ENCODE measurements at regions not wholly inside any gene's neighbourhood (a gene's known extent, or its start where the extent isn't known, plus 50 kb on each side); places are given as distances from the start of the nearest gene placed in this dataset.

- Histone ChIP-seq H3K4me3 (ENCODE audit: low read depth, low read length) (no peak overlapping the region), H3K27ac (ENCODE audit: low read depth, low read length) (no peak overlapping the region), H3K27me3 (ENCODE audit: control insufficient read depth, insufficient read depth, low read length) (no peaks in the 10 kb centered on the region), H3K9me3 (ENCODE audit: control insufficient read depth, insufficient read depth, low read length) (0 out of 2 replicates have a peak, but pooled peaks cover 2% of the 10 kb centered on the region)
- POLR2A ChIA-PET, result no interaction called here
- CTCF ChIA-PET, result no interaction called here
- DNase-seq (ENCODE audit: low read depth, low spot score), result no peak
- TF ChIP-seq, protein P1, sequence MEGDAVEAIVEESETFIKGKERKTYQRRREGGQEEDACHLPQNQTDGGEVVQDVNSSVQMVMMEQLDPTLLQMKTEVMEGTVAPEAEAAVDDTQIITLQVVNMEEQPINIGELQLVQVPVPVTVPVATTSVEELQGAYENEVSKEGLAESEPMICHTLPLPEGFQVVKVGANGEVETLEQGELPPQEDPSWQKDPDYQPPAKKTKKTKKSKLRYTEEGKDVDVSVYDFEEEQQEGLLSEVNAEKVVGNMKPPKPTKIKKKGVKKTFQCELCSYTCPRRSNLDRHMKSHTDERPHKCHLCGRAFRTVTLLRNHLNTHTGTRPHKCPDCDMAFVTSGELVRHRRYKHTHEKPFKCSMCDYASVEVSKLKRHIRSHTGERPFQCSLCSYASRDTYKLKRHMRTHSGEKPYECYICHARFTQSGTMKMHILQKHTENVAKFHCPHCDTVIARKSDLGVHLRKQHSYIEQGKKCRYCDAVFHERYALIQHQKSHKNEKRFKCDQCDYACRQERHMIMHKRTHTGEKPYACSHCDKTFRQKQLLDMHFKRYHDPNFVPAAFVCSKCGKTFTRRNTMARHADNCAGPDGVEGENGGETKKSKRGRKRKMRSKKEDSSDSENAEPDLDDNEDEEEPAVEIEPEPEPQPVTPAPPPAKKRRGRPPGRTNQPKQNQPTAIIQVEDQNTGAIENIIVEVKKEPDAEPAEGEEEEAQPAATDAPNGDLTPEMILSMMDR (IDR thresholded peaks at IDR 0.05; ENCODE audit: low read depth, low read length), result no peak
Measured at GRCh38 chr4:65805936-65806335, 135.6 kb upstream of the EPHA5 start.

DNA sequence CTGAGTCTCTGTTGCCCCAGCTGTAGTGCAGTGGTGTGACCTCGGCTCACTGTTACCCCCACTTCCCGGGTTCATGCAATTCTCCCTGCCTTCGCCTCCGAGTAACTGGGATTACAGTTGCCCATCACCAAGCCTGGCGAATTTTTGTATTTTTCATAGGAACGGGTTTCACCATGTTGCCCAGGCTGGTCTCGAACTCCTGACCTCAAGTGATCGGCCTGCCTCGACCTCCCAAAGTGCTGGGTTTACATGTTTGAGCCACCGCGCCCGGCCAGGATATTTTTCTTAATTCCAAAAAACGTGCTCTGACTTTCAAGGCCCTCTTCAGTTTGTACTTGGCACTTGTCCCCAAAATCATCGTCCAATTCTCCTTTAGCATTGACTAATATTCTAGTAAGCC lies 129.2 kb upstream of the EPHA5 start:
- Histone ChIP-seq H3K4me3 (ENCODE audit: low read depth, low read length) (no peak overlapping the region), H3K27ac (ENCODE audit: low read depth, low read length) (no peak overlapping the region), H3K9me3 (ENCODE audit: control insufficient read depth, insufficient read depth, low read length) (no peaks in the 10 kb centered on the region), H3K27me3 (ENCODE audit: control insufficient read depth, insufficient read depth, low read length) (no peaks in the 10 kb centered on the region)
- ChIA-PET CTCF (no interaction called here), POLR2A (no interaction called here)
- no peak for DNase-seq (ENCODE audit: low read depth, low spot score)
- TF ChIP-seq, protein P1 (IDR thresholded peaks at IDR 0.05; ENCODE audit: low read depth, low read length), result no peak

GRCh38 chr4:65798498-65799127 lies 128.3 kb upstream of the EPHA5 start:
- Histone ChIP-seq H3K27me3 (ENCODE audit: control insufficient read depth, insufficient read depth, low read length) (no peaks in the 10 kb centered on the region), H3K27ac (ENCODE audit: low read depth, low read length) (no peak overlapping the region), H3K9me3 (ENCODE audit: control insufficient read depth, insufficient read depth, low read length) (peaks cover 4% of the 10 kb centered on the region; the same call in 1 of the 2 replicates), H3K4me3 (ENCODE audit: low read depth, low read length) (no peak overlapping the region)
- TF ChIP-seq, protein P1 (IDR thresholded peaks at IDR 0.05; ENCODE audit: low read depth, low read length), result no peak
- POLR2A ChIA-PET, result no interaction called here
- CTCF ChIA-PET, result no interaction called here
- DNase-seq (ENCODE audit: low read depth, low spot score), result no peak

DNA sequence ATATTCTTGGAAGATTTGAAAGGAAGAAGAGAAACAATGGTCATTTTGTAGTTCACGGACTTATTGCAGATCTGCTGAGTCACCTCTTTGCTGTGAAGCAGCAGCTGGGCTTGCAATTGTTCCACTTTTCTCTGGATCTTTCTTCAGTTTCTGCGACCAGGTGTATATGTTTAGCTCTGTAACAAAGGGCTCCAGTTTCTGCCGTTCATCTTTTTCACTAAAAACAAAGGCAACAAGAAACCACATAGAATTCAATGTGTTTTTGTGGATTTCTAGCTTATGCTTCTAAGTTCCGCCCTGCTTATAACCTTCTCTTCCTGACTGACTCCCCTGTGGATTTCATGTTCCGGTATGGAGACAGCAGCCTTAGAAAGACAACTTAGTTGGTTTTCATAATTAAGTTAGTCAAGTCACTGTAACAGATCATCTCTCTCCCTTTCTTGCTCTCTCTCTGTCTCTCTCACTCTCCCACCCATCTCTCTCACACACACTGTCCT lies 121.6 kb upstream of the EPHA5 start:
- Histone ChIP-seq H3K27me3 (ENCODE audit: control insufficient read depth, insufficient read depth, low read length) (no peaks in the 10 kb centered on the region), H3K4me3 (ENCODE audit: low read depth, low read length) (no peak overlapping the region), H3K27ac (ENCODE audit: low read depth, low read length) (no peak overlapping the region), H3K9me3 (ENCODE audit: control insufficient read depth, insufficient read depth, low read length) (peaks cover 4% of the 10 kb centered on the region; the same call in 1 of the 2 replicates)
- TF ChIP-seq, protein P1 (IDR thresholded peaks at IDR 0.05; ENCODE audit: low read depth, low read length), result no peak
- no peak for DNase-seq (ENCODE audit: low read depth, low spot score)
- POLR2A ChIA-PET, result no interaction called here
- CTCF ChIA-PET, result no interaction called here

DNA sequence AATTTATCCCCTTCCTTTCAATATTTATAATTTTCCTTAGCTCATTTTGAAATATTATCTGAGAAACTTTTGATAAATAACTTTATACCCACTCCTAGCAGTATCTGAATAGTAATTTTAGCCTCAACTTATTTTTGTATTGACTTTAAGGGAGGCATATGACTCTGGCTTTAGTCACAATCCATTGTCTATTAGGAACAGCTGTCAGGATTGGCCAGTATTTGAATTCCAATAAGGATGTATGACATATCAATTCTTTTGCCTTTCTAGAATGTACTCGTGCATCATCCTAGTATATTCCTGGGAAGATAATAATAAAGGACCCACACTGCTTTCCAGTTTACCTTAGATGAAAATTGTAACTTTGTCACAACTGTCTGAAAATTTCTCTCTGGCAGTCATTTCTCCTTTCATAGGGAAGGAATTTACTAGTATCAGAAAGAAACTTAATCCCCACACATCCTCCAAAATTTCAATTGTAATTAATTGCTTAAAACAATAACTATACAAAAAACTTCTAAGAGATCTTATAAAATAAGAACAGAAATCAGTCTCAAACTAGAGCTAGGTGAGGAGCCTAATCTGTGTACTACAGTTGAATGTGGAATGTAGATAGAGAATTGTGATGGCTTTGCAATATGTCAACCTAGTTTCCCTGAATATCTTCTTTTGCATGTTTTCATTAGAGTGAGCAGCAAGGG lies 121.0 kb upstream of the EPHA5 start:
- CTCF ChIA-PET, result no interaction called here
- TF ChIP-seq, protein P1 (IDR thresholded peaks at IDR 0.05; ENCODE audit: low read depth, low read length), result no peak
- Histone ChIP-seq H3K27ac (ENCODE audit: low read depth, low read length) (no peak overlapping the region), H3K9me3 (ENCODE audit: control insufficient read depth, insufficient read depth, low read length) (peaks cover 4% of the 10 kb centered on the region; the same call in 1 of the 2 replicates), H3K27me3 (ENCODE audit: control insufficient read depth, insufficient read depth, low read length) (no peaks in the 10 kb centered on the region), H3K4me3 (ENCODE audit: low read depth, low read length) (no peak overlapping the region)
- DNase-seq (ENCODE audit: low read depth, low spot score), result no peak
- POLR2A ChIA-PET, result no interaction called here

All from AG04450 (cell line).